ENCODE measurements at regions not wholly inside any gene's neighbourhood (a gene's known extent, or its start where the extent isn't known, plus 50 kb on each side); places are given as distances from the start of the nearest gene placed in this dataset.

DNA sequence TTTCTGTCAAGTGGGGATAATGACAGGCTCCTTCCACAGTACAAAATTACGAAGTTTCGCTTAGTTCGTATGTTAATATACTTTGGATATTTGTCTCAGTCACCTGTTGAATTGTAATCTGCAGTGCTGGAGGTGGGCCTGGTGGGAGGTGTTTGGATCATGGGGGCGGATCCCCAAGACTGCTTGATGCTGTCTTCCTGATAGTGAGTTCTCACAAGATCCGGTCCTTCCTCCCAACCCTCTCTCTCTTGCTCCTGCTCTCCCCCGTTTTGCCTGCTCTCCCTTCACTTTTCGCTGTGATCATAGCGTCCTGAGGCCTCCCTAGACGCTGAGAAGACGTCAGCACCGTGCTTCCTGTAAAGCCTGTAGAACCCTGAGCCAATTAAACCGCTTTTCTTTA lies 97.1 kb upstream of the EPB41L3 start:
- DNase-seq, result no peak

DNA sequence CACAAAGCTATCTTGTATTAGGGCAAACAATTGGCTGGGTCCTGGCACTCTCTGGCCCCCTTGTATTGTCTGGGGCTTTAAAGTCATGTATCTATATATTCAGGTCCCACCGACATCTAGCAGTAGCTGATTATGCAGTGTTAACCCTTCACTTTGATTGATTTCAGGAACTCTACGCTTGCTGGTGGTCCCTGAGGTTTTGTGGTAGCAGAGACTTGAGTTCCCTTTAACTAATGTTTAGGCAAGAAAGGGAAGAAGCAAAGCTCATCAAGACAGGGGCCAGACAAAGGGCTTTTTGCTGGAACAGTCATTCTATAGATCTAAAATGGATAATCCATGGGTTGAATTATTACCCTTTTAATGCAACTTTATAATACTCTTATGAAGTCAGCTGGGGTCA lies 95.3 kb upstream of the EPB41L3 start:
- DNase-seq, result no peak

DNA sequence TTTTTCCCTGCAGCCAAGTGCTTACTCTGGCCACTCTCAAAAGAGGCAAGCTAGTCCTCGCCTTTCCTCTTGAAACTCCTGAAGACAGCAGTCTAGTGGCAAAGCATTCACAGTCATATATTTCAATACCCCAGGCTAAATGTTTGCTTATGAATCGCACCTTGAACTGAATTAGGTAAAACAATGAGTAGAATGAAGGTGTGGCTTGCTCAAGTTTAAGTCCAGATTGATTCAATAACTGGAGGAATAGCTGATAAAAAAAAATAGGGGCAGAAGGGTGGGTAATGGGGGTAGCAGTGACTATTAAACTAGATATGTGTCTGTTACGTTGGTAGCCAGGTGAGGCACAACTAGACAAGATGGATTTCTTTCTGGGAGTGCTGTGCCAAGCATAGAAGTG lies 88.2 kb upstream of the EPB41L3 start:
- DNase-seq, result no peak

DNA sequence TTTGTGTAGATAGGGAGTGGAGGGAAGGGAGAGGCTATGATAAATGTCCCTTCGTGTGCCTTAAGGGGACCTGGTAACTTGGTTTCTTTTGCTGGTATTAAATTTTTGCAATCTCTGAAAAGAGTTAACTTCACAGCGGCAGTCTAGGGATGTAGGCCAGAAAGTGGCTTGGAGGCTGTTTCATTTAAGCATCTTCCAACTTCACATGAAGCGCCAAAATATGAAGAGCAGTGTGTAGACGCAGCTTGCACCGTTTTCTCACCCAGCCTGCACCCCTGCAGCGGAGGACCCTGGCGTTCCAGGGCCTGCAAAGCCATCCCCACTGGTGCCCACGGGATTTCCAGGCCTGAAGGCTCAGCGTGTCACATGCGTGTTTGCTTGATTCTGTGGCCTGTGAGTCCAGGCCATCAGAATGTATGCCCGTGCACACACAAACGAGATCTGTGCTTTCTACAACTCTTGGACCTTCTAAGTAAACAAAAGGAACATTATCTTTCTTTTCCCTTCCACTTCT lies 87.2 kb upstream of the EPB41L3 start:
- DNase-seq, result no peak

- DNase-seq, result peak; percentile 71
Observed at GRCh38 chr18:5630057-5630899, 86.5 kb upstream of the EPB41L3 start.

- peak; percentile 35 for DNase-seq
Observed at GRCh38 chr18:5628512-5629255, 84.9 kb upstream of the EPB41L3 start.

DNA sequence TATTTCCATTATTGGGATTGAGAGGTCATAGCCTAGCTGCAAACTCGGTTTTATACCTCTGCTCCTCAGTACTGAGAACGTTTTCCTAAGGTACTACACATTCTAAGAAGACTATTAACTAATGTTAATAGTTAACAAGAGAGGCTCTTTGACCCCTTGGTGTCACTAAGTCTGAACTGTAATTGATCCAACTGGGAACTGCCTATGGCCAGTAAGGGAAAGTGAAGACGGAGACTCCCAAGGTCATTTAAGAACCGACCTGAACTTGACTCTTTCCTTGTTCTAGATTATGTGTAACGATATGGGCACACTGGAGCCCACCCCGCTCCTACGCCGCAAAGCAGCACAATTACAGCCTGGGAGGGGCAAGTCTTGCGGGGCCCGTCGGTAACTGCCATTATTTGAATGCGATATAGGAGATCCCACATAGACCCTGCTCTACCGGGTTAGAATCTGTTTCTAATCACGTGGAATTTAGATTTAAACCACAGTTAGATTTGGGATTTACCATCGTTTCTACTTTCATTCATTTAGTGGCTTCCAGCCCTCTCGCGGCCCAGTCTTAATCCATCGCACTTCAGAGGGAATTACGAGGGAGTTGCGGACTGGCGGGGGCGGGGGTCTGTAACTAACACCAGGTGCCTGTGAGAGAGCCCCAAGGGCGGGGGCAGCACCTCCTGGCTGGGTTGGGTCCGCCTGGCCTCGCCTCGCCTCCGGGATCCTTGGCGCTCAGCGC lies 84.1 kb upstream of the EPB41L3 start:
- no peak for DNase-seq

DNA sequence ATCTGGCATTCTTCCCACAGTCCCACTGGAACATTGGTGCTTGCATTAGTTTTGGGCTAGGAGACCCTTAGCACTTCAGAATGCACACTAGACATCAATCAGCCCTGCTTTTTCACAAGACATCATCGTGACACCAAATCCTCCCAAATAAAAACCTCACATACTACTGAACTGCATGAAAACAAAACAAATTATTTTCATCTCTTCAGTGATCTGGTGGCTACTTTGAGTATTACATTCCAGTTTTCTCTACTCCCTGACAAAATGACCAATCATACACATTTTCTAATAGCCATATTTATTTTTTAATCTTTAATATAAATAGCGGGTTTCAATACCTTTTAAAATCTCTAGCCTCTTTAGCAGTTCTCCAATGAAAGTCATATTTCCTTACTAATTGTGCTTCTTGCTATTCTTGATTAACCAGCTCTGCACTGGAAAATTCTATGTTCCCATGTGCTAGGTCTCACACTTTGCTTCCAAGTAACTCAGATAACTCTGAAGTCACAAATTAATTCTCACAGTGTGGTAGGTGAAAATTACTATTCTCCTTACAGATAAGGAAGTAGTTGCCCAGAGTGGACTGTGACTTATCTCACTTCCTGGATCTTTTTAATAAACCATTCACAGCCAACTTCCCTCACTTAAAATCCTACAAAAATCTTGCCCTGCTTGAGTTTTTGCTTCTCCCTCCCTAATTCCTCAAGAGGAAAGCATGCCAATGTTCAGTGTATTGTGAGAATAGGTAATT lies 82.5 kb upstream of the EPB41L3 start:
- no peak for DNase-seq

GRCh38 chr18:5625076-5625475 lies 81.3 kb upstream of the EPB41L3 start:
- no peak for DNase-seq

- DNase-seq, result no peak
Observed at GRCh38 chr18:5622905-5623304, 79.1 kb upstream of the EPB41L3 start.

GRCh38 chr18:5620289-5620688 lies 76.5 kb upstream of the EPB41L3 start:
- DNase-seq, result no peak

DNA sequence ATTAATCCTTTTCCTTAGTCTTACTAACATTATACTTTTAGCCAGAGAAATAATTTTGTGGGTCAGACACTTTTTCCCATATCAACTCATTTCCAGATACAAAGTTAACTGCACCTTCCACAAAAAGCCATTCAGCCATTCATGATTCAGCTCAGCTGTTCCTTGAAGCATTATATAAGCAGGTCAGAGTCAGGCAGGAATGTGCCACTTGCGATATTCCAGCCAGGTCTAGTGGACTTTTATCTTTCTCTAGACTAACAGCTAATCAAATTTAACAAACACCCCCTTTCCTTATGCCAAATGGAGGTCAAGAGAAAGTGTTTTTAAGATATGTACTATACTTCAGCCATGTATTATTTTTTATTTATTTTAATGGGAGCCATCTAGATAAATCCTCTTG lies 75.6 kb upstream of the EPB41L3 start:
- DNase-seq, result no peak

DNA sequence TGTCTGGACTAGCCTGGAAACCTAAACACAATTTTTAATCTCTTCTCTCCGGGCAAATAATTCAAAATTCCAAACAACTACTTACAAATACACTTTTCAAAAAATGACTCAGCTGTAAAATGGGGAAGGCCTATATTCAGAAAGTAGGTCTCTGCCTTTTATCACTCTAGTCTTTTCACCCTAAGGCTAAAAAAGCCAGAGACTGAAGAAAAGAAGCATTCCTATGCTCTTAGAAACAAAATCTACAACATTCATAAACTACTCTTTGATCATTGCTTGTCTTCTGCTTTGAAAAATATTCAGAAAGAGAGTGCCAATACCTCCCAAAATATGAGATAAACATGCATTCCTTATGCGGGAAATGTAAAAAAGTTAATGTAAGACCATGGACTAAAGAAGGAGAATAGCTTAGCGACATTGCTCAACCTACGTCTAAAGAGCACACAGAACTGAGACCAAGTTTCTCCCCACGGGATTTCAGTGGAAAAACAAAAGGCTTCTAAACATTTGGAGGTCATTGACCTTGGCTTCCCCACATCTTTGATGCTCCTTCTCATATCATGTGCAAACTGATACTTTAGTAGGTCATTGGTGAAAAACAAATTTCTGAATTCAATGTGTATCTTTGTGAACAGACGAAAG lies 74.4 kb upstream of the EPB41L3 start:
- DNase-seq, result no peak

GRCh38 chr18:5611221-5611620 lies 67.4 kb upstream of the EPB41L3 start:
- no peak for DNase-seq

DNA sequence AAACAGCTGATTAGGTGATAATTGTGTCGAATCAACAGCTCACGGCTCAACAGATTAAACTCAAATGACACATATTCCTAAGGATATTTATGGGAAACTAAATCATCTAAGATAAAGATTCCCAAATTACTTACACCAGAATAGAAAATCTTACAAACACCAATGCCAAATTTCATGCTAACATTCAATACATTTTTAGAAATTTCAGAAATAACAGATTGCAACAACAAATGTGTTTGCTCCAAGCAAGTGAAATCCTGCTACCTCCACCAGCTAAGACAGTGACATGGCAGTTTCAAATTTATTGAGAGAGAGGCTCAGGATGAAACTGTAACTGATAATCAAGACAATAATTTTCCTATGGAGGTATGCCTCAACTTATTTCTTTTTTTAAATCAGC lies 65.0 kb upstream of the EPB41L3 start:
- DNase-seq, result no peak

GRCh38 chr18:5606951-5607350 lies 63.2 kb upstream of the EPB41L3 start:
- no peak for DNase-seq

- no peak for DNase-seq
Observed at GRCh38 chr18:5604778-5605177, 61.0 kb upstream of the EPB41L3 start.

DNA sequence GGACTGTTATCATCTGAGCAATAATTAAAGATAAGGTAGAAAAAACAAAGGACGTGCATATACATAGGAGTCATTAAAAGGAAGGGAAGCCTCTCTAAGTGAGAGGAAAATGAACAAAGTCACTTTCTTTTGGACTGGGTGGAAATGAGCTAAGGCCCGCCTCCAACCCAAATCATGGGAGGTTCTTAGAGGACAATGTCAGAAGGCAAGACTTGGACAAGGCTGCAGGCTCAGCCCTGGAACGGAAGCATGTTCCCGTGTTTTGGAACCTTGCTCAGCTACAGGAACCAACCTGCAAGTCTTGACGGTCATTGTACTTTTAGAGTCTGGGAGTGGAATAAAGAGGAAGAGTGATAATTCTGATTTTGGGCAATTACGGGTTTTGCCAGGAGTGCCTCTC lies 59.4 kb upstream of the EPB41L3 start:
- DNase-seq, result no peak

- no peak for DNase-seq
Observed at GRCh38 chr18:5601188-5601624, 57.4 kb upstream of the EPB41L3 start.

- DNase-seq, result peak; percentile 45
Observed at GRCh38 chr18:5600378-5601071, 56.7 kb upstream of the EPB41L3 start.

All from muscle of arm (tissue), 1 donor.